H1 (cell line): ENCODE measurements at regions not wholly inside any gene's neighbourhood (a gene's known extent, or its start where the extent isn't known, plus 50 kb on each side); places are given as distances from the start of the nearest gene placed in this dataset.

ENCODE experiments used
- CTCF ChIA-PET: fragments of 300-600 bp; sonication (Branson Sonifier 250); formaldehyde crosslinking; loops from one replicate; lab custom pipeline; 2021; ENCODE audit not compliant: partially characterized antibody; lab: Charles Lee
- POLR2A ChIA-PET: fragments of 300-600 bp; sonication (Branson Sonifier 250); formaldehyde crosslinking; loops from one replicate; lab custom pipeline; 2021; ENCODE audit warnings: inconsistent platforms; ENCODE audit not compliant: partially characterized antibody; lab: Charles Lee
- DNase-seq, 2 experiments: peaks; one replicate each; pipeline versions ENCODE4 v3.0.0 to v3.0.0-alpha.2; 2010 to 2022; ENCODE audit warnings: low spot score in 2 of 2, low read depth in 1 of 2, mixed read lengths in 1 of 2
- FAIRE-seq: peaks from 2 replicates; lab custom pipeline; 2011; peaks lifted over from hg19 to GRCh38; lab: Jason Lieb, UNC
- H2AFZ ChIP-seq: 2 replicates; pipeline ENCODE4 v1.8.1; 2012; ENCODE audit warnings: low read length, inconsistent platforms
- H2AK5ac ChIP-seq: 2 replicates; pipeline ENCODE4 v1.6.1; 2013; ENCODE audit warnings: low read depth, low read length
- H2BK120ac ChIP-seq: replicated peaks from 2 replicates; pipeline ENCODE3; 2013; ENCODE audit warnings: low read depth, low read length, inconsistent platforms
- H2BK12ac ChIP-seq: 2 replicates; pipeline ENCODE4 v1.6.1; 2013; ENCODE audit warnings: low read depth, low read length
- H2BK15ac ChIP-seq: 2 replicates; pipeline ENCODE4 v1.6.1; 2013; ENCODE audit warnings: low read length
- H2BK20ac ChIP-seq: 2 replicates; pipeline ENCODE4 v1.6.1; 2013; ENCODE audit warnings: low read length
- H2BK5ac ChIP-seq: 2 replicates; pipeline ENCODE4 v1.6.1; 2013; ENCODE audit warnings: low read depth, low read length
- H3K14ac ChIP-seq: 2 replicates; pipeline ENCODE4 v1.6.1; 2013; ENCODE audit warnings: inconsistent platforms; ENCODE audit not compliant: insufficient read length
- H3K18ac ChIP-seq: 2 replicates; pipeline ENCODE4 v1.6.1; 2013; ENCODE audit warnings: low read length; ENCODE audit errors: extremely low read depth
- H3K23ac ChIP-seq: 2 replicates; pipeline ENCODE4 v1.6.1; 2013; ENCODE audit warnings: inconsistent platforms; ENCODE audit not compliant: insufficient read length
- H3K23me2 ChIP-seq: 2 replicates; pipeline ENCODE4 v1.6.1; 2013; ENCODE audit warnings: low read depth, low read length
- H3K27ac ChIP-seq: 2 replicates; pipeline ENCODE4 v1.6.1; 2011; ENCODE audit warnings: low read depth, low read length, inconsistent platforms
- H3K27me3 ChIP-seq, 4 experiments: replicated peaks in 1 of 4; 1 replicate in 1 of 4; 2 replicates in 3 of 4; pipeline versions ENCODE4 v1.6.1 to v1.8.1; 2011 to 2013; ENCODE audit warnings: low read length in 3 of 4, mild to moderate bottlenecking in 3 of 4, inconsistent platforms in 2 of 4, mixed read lengths in 2 of 4, moderate library complexity in 1 of 4; ENCODE audit not compliant: control insufficient read depth in 3 of 4, insufficient read depth in 3 of 4; ENCODE audit errors: extremely low read depth in 1 of 4
- H3K36me3 ChIP-seq, 4 experiments: 2 replicates each; pipeline versions ENCODE4 v1.6.1 to v1.8.1; 2011 to 2013; ENCODE audit warnings: mild to moderate bottlenecking in 4 of 4, low read length in 3 of 4, moderate library complexity in 2 of 4, control low read depth in 1 of 4, inconsistent platforms in 1 of 4; ENCODE audit not compliant: insufficient read depth in 4 of 4, control insufficient read depth in 2 of 4
- H3K4ac ChIP-seq: replicated peaks from 2 replicates; pipeline ENCODE3; 2013; ENCODE audit warnings: low read length, low read depth, mixed read lengths, inconsistent platforms; ENCODE audit not compliant: insufficient read length
- H3K4me1 ChIP-seq, 4 experiments: replicated peaks in 1 of 4; 1 replicate in 1 of 4; 2 replicates in 3 of 4; pipeline versions ENCODE4 v1.6.1 to v1.8.1; 2011 to 2013; ENCODE audit warnings: low read length in 3 of 4, inconsistent platforms in 2 of 4, mixed read lengths in 1 of 4; ENCODE audit not compliant: insufficient read depth in 4 of 4, control insufficient read depth in 3 of 4
- H3K4me2 ChIP-seq, 2 experiments: 2 replicates each; pipeline versions ENCODE4 v1.6.1 to v1.8.1; 2011 to 2013; ENCODE audit warnings: low read depth in 2 of 2, low read length in 2 of 2, control low read depth in 1 of 2, inconsistent platforms in 1 of 2, mild to moderate bottlenecking in 1 of 2; ENCODE audit not compliant: insufficient read depth in 1 of 2
- H3K4me3 ChIP-seq, 4 experiments: fragments of 200-600, 300-600 bp in 1 of 4; sonication (generic), shearing (Covaris generic), sonication (Bioruptor Twin) in 1 of 4; 2 replicates each; pipeline versions ENCODE4 v1.5.1 to v1.8.1; 2011 to 2016; ENCODE audit warnings: low read length in 4 of 4, low read depth in 3 of 4, control low read depth in 2 of 4, inconsistent platforms in 2 of 4, mild to moderate bottlenecking in 2 of 4, mixed read lengths in 1 of 4, moderate library complexity in 1 of 4; ENCODE audit not compliant: insufficient read depth in 2 of 4; ENCODE audit errors: extremely low read depth in 1 of 4
- H3K56ac ChIP-seq: replicated peaks from 2 replicates; pipeline ENCODE3; 2013; ENCODE audit warnings: low read depth, mild to moderate bottlenecking, mixed read lengths, low read length, inconsistent platforms; ENCODE audit not compliant: insufficient read length
- H3K79me1 ChIP-seq: 2 replicates; pipeline ENCODE4 v1.6.1; 2013; ENCODE audit warnings: low read depth, low read length, control low read depth
- H3K79me2 ChIP-seq, 2 experiments: 2 replicates each; pipeline versions ENCODE4 v1.6.1 to v1.8.1; 2012 to 2013; ENCODE audit warnings: low read length in 2 of 2, mild to moderate bottlenecking in 2 of 2, inconsistent platforms in 1 of 2; ENCODE audit not compliant: insufficient read depth in 2 of 2, control insufficient read depth in 1 of 2
- H3K9ac ChIP-seq, 4 experiments: replicated peaks in 1 of 4; 1 replicate in 1 of 4; 2 replicates in 3 of 4; pipeline versions ENCODE4 v1.6.1 to v1.8.1; 2011 to 2013; ENCODE audit warnings: low read depth in 3 of 4, low read length in 3 of 4, control low read depth in 2 of 4, mild to moderate bottlenecking in 2 of 4, moderate library complexity in 2 of 4, inconsistent platforms in 1 of 4; ENCODE audit errors: extremely low read depth in 1 of 4
- H3K9me3 ChIP-seq, 2 experiments: 2 replicates each; pipeline versions ENCODE4 v1.6.1 to v1.8.1; 2012 to 2013; ENCODE audit warnings: mild to moderate bottlenecking in 2 of 2, moderate library complexity in 2 of 2, control low read depth in 1 of 2, inconsistent platforms in 1 of 2, low read depth in 1 of 2, low read length in 1 of 2, mixed read lengths in 1 of 2; ENCODE audit not compliant: insufficient read depth in 2 of 2
- H4K20me1 ChIP-seq, 2 experiments: replicated peaks in 1 of 2; 2 replicates each; pipeline versions ENCODE3 to v1.8.1; 2011 to 2013; ENCODE audit warnings: inconsistent platforms in 2 of 2, low read length in 2 of 2, mild to moderate bottlenecking in 1 of 2; ENCODE audit not compliant: insufficient read depth in 2 of 2, control insufficient read depth in 1 of 2
- H4K5ac ChIP-seq: 2 replicates; pipeline ENCODE4 v1.6.1; 2013; ENCODE audit warnings: low read length, low read depth, mixed read lengths, inconsistent platforms; ENCODE audit not compliant: insufficient read length
- H4K8ac ChIP-seq: 2 replicates; pipeline ENCODE4 v1.8.0; 2013; ENCODE audit warnings: mild to moderate bottlenecking, moderate library complexity, low read length, inconsistent platforms; ENCODE audit not compliant: insufficient read depth; ENCODE audit errors: extremely low read depth
- H4K91ac ChIP-seq: replicated peaks from 2 replicates; pipeline ENCODE3; 2013; ENCODE audit warnings: low read length, mixed read lengths, inconsistent platforms; ENCODE audit not compliant: insufficient read length
- BACH1 ChIP-seq: IDR thresholded peaks from 2 replicates; pipeline ENCODE4 v1.6.1; 2012; ENCODE audit warnings: low read length, improper control_type of control experiment
- CTBP2 ChIP-seq: IDR thresholded peaks from 2 replicates; pipeline ENCODE4 v1.7.0; 2011; ENCODE audit warnings: borderline replicate concordance, mild to moderate bottlenecking, moderate library complexity, mixed read lengths, low read length; ENCODE audit not compliant: insufficient read depth, insufficient read length
- GABPA ChIP-seq: IDR thresholded peaks from 2 replicates; pipeline ENCODE4 v1.6.1; 2011; ENCODE audit warnings: mild to moderate bottlenecking, low read length, moderate library complexity, borderline replicate concordance; ENCODE audit not compliant: insufficient read depth
- SRF ChIP-seq: IDR thresholded peaks from 2 replicates; pipeline ENCODE4 v1.6.1; 2011; ENCODE audit warnings: mild to moderate bottlenecking, low read depth, low read length, moderate library complexity
- SUZ12 ChIP-seq: fragments of 200-600 bp; sonication (generic); IDR thresholded peaks from 2 replicates; pipeline ENCODE4 v1.6.1; 2012; ENCODE audit warnings: mild to moderate bottlenecking, inconsistent platforms, low read length, moderate library complexity, mixed read lengths
- WGBS, 2 experiments: shearing (Covaris generic) in 1 of 2; methylation state at CpG; one replicate each; pipeline versions ENCODE4 v1.1.6 to v1.1.7; 2013 to 2015; ENCODE audit warnings: low lambda C conversion rate in 2 of 2, mixed read lengths in 2 of 2, inconsistent platforms in 1 of 2, low coverage in 1 of 2, missing lambda C conversion rate in 1 of 2; ENCODE audit not compliant: insufficient replicate concordance in 2 of 2, insufficient coverage in 1 of 2, insufficient read length in 1 of 2; ENCODE audit errors: extremely low coverage in 1 of 2, missing lambda C conversion rate in 1 of 2; 5-methylcytosine and 5-hydroxymethylcytosine counted together
- TF ChIP-seq, protein P1 (sequence below): IDR thresholded peaks from 2 replicates; pipeline ENCODE4 v1.6.1; 2011; ENCODE audit warnings: low read depth, mild to moderate bottlenecking, low read length; ENCODE audit not compliant: insufficient read depth
- TF ChIP-seq, protein P2 (sequence below): IDR thresholded peaks from 2 replicates; pipeline ENCODE4 v1.6.1; 2012; ENCODE audit warnings: inconsistent platforms

DNA sequence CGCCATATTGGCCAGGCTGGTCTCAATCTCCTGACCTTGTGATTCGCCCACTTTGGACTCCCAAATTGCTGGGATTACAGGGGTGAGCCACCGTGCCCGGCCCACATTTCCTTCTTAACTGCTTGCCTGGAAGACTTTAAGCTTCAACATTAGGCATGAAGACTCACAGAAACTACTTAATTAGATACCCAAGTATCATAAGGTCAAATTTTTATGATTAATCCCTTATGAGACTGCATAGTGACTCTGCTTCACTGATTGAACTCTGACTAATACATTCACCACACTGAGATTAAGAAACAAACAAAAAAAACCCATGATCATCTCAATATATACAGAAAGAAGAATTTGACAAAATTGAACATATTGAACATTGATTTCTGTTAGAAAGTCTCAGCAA, 87.4 kb upstream of the KCTD8 start:
- Histone ChIP-seq H3K23me2 (no peaks in the 10 kb centered on the region), H2AFZ (no peak overlapping the region), H3K9me3 (no peaks in the 10 kb centered on the region), H3K4me2 (no peak overlapping the region), H3K79me2 (no peaks in the 10 kb centered on the region), H3K18ac (no peak overlapping the region), H3K27ac (no peak overlapping the region), H3K79me1 (no peaks in the 10 kb centered on the region), H4K20me1 (no peaks in the 10 kb centered on the region), H2AK5ac (no peak overlapping the region), H3K4ac (no peak overlapping the region), H3K4me1 (0 out of 7 replicates have a peak, but pooled peaks cover 0 to 3% (median 0%) of the 10 kb centered on the region in 4 experiments), H2BK15ac (no peak overlapping the region), H3K23ac (no peak overlapping the region), H4K8ac (no peak overlapping the region), H4K91ac (no peak overlapping the region), H2BK5ac (no peak overlapping the region), H2BK20ac (no peak overlapping the region), H3K14ac (no peak overlapping the region), H2BK120ac (no peak overlapping the region), H2BK12ac (no peak overlapping the region), H3K36me3 (no peaks in the 10 kb centered on the region), H3K27me3 (no peaks in the 10 kb centered on the region), H4K5ac (no peak overlapping the region), H3K9ac (no peak overlapping the region), H3K56ac (no peak overlapping the region), H3K4me3 (no peak overlapping the region)
- TF ChIP-seq GABPA, result no peak
- TF ChIP-seq, protein P1, sequence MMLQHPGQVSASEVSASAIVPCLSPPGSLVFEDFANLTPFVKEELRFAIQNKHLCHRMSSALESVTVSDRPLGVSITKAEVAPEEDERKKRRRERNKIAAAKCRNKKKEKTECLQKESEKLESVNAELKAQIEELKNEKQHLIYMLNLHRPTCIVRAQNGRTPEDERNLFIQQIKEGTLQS, result no peak
- no peak for TF ChIP-seq SRF
- TF ChIP-seq CTBP2, result no peak
- TF ChIP-seq BACH1, result no peak
- TF ChIP-seq, protein P2, sequence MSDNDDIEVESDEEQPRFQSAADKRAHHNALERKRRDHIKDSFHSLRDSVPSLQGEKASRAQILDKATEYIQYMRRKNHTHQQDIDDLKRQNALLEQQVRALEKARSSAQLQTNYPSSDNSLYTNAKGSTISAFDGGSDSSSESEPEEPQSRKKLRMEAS, result no peak
- no peak for TF ChIP-seq SUZ12
- 98% methylated on average over 4 of the region's 4 CpGs; no CpG with 5 or more reads in 1 of the 2 experiments for WGBS, 2 experiments
- CTCF ChIA-PET, result interaction anchor here (1.0 kb wide), 1 partner anchor 94 kb away, joined by 3 read pairs; no protein-coding TSS in a partner anchor
- POLR2A ChIA-PET, result no interaction called here
- FAIRE-seq, result no peak
- DNase-seq, result no peak
